ENCODE measurements at regions not wholly inside any gene's neighbourhood (a gene's known extent, or its start where the extent isn't known, plus 50 kb on each side); places are given as distances from the start of the nearest gene placed in this dataset.

DNA sequence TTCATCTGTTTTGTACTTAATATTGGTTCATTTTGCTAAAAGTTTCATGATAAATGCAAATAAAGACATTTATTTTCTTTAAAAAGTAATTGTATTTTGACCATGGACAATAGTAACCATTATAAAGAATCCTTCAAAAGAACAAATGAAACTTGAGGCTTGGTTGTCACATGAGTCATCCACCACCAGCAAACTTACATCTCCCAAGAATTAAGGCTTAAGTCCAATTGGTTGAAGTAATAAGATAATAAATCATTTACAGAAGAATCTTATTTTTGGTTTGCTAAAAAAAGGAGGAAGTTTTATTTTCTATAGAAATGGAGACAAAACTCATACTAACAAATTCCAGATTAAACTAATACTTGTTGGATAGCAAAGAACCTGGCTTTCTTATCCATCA lies 84.8 kb upstream of the KITLG start:
- Mint-ChIP-seq H3K4me1 (no peaks in the 10 kb centered on the region), H3K4me3 (no peak overlapping the region), H3K27me3 (no peaks in the 10 kb centered on the region), H3K36me3 (no peaks in the 10 kb centered on the region), H3K27ac (no peak overlapping the region), H3K9me3 (no peaks in the 10 kb centered on the region)
- DNase-seq: no peak

DNA sequence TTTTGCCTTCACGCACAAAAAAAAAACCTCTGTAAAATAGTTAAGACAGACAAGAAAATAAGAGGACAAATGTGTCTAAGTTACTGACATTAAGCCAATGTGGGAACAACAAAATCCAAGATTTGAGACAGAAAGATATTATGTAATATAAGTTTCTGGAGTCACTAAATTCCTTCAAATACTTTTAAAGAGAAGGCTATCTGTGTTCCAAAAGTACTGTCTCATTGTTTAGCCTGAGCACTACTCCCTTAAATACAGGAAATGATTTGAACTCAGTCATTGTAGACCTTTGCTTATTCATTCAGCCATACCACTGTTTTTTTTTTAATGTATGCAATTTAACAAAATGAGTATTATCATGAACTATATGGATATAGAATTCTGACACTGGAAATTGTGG lies 82.7 kb upstream of the KITLG start:
- Mint-ChIP-seq H3K27me3 (no peaks in the 10 kb centered on the region), H3K36me3 (no peaks in the 10 kb centered on the region), H3K9me3 (no peaks in the 10 kb centered on the region), H3K4me3 (no peak overlapping the region), H3K4me1 (no peaks in the 10 kb centered on the region), H3K27ac (no peak overlapping the region)
- no peak for DNase-seq

DNA sequence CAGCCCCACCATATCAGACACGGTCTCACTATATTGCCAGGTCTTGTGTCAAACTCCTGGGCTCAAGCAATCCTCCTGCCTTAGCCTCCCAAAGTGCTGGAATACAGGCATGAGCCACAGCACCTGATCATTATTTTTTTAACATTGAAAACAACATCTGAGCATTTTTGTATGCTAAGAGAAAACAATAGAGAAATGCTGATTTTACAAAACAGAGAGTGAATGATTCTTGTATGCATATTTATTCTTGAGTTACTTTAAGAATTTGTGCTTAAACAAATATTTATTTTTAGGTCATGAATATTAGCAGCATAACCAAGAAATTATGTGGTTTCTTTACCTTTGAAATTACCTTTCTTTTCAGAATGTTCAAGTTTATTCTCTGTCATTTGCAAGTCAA lies 81.8 kb upstream of the KITLG start:
- Mint-ChIP-seq H3K9me3 (no peaks in the 10 kb centered on the region), H3K27me3 (no peaks in the 10 kb centered on the region), H3K36me3 (no peaks in the 10 kb centered on the region), H3K27ac (no peak overlapping the region), H3K4me1 (no peaks in the 10 kb centered on the region), H3K4me3 (no peak overlapping the region)
- DNase-seq: no peak

DNA sequence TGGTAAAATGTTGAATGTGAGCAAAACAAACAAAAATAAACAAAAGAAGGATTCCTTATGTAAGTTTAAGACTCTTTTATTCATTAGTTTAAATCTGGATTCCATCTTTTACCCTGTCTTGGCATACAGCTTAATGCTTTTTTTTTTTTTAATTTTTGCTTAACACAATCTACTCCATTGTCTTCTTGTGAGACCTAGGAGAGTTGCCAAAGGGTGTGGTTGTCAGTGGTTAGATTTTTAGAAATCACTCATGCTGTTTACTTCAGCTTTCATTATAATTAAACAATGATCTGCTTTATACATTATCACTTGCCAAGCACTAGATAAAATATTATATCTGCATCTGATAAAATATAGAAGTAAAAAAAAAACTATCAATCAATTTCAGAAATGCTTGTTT lies 77.7 kb upstream of the KITLG start:
- no peak for DNase-seq
- Mint-ChIP-seq H3K27ac (no peak overlapping the region), H3K36me3 (no peaks in the 10 kb centered on the region), H3K4me3 (no peak overlapping the region), H3K4me1 (no peaks in the 10 kb centered on the region), H3K27me3 (no peaks in the 10 kb centered on the region), H3K9me3 (no peaks in the 10 kb centered on the region)

DNA sequence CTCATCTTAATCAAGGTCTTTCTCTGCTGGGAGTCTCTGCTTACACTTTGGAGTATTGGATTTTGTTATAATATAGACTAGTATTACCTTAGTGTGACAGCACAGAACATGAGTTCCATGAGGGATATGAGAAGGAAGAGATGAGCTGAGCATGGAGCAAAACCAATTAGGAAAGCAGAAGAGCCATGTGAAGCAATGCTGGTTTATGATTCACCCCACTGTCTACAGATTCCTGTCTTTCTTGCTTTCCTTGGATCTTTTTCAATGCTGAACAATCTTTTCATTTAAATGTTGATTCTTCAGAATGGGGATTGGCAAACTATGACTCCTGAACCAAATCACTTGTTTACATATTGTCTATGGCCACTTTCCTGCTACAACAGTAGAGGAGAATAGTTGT lies 70.4 kb upstream of the KITLG start:
- Mint-ChIP-seq H3K36me3 (no peaks in the 10 kb centered on the region), H3K9me3 (no peaks in the 10 kb centered on the region), H3K27me3 (no peaks in the 10 kb centered on the region), H3K27ac (no peak overlapping the region), H3K4me3 (no peak overlapping the region), H3K4me1 (no peaks in the 10 kb centered on the region)
- DNase-seq: no peak

DNA sequence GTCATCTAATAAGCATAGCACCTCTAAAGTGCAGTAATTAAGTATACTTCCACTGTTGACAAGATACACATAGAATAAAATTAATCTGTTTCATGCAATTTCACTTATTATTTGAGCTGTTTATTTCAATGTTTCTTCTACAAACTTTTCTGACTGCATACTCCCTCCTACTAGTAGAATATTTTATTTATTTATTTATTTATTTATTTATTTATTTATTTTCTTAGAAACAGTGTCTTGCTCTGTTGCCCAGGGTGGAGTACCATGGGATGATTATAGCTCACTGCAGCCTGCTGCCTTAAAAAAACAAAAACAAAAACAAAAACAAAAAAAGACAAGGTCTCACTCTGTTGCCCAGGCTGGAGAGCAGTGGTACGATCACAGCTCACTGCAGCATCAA lies 68.4 kb upstream of the KITLG start:
- Mint-ChIP-seq H3K4me1 (no peaks in the 10 kb centered on the region), H3K27ac (no peak overlapping the region)

DNA sequence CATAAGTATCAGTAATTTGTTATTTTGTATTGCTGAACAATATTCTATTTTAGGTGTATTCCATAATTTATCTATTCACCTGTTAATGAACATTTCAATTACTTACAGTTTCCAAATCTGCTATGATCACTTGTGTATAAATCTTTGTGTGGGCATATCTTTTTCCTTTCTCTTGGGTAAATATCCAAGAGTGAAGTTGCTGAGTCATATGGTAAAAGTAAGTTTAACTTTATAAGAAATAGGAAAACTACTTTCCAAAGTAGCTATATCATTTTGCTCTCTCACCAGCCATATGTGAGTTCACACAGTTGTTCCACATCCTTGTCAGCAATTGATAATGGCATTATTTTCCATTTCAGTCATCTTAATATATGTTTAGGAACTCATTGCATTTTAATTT lies 66.6 kb upstream of the KITLG start:
- Mint-ChIP-seq H3K4me1 (no peaks in the 10 kb centered on the region), H3K36me3 (no peaks in the 10 kb centered on the region), H3K4me3 (no peak overlapping the region), H3K27me3 (no peaks in the 10 kb centered on the region), H3K27ac (no peak overlapping the region), H3K9me3 (no peaks in the 10 kb centered on the region)
- DNase-seq: no peak

More for the DNA sequence above, 68.4 kb upstream of the KITLG start:
- no peak for DNase-seq
- no peak overlapping the region for H3K4me3 Mint-ChIP-seq
- no peaks in the 10 kb centered on the region for H3K27me3 Mint-ChIP-seq
- no peaks in the 10 kb centered on the region for H3K36me3 Mint-ChIP-seq
- H3K9me3 Mint-ChIP-seq: no peaks in the 10 kb centered on the region

DNA sequence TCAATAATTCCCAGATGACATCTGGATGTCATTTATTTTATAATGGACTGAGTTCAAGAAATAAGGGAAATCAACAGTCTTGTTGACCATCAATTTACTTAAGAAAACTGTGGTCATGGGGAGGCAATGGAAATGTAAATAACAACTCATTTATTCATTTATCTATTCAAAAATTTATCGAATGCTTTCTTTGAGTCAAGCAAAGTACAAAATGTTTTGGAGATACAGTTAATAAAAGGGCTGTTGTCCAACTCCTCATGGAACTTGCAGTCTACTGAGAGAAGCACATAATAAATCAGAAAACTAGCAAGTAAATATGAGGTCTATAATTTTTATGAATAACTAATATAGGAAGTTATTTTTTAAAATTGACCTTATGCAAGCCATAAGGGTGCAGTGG lies 65.5 kb upstream of the KITLG start:
- no peaks in the 10 kb centered on the region for H3K9me3 Mint-ChIP-seq
- no peak overlapping the region for H3K27ac Mint-ChIP-seq
- no peaks in the 10 kb centered on the region for H3K4me1 Mint-ChIP-seq
- H3K36me3 Mint-ChIP-seq: no peaks in the 10 kb centered on the region
- DNase-seq: no peak
- H3K4me3 Mint-ChIP-seq: no peak overlapping the region
- no peaks in the 10 kb centered on the region for H3K27me3 Mint-ChIP-seq

DNA sequence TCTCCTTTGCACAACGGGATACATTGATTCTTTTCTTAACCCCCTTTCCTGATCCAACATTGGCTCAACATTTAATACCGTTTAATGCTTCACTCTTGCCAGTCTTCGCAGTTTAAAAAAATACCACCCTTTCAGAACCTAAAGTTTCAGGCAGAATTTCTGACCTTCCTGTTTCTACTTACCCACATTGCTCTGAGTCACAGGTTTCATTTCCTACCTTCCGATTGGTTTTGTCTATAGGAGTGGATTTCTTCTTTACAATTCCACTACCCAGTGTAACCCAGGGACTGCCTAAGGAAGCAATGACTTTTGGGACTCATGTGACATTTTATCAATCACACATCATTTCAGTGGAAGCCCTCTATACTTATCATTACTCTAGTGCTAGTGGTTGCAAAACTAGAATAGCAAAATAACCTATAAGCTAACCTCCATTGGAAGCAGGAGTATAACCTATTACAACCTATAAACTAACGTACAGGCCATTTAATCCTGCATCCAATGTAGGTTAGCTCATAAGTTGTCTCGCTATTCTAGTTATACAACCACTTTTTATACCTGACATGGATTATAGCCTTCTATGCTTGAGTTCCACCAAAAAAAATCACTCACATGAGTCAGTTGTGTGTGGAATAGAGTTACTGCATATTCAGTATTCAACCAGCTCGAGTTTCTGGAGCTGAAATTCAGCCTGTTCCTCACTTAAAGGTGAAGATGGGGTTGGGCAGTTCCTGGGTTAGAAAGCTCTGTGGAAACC lies 64.9 kb upstream of the KITLG start:
- no peaks in the 10 kb centered on the region for H3K27me3 Mint-ChIP-seq
- no peak overlapping the region for H3K4me3 Mint-ChIP-seq
- no peaks in the 10 kb centered on the region for H3K4me1 Mint-ChIP-seq
- H3K36me3 Mint-ChIP-seq: no peaks in the 10 kb centered on the region
- DNase-seq: no peak
- H3K9me3 Mint-ChIP-seq: no peaks in the 10 kb centered on the region
- H3K27ac Mint-ChIP-seq: no peak overlapping the region

DNA sequence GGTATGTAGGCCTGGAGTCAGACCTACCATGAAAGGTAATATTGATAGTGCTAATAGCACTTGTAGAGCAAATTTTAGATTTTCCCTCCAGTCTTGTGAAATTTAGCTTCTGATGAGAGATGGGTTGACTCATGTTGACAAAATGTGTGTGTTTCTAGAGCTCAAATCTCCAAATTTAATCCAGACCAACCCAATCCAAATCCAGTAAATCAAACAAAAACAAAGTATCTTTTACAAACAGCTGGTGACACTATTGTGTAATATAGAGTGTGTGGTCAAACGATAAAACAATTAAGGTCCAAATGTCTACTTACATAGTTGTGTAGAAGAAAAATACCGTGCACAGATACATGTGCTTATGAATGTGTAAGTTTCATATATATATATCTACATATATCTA lies 63.4 kb upstream of the KITLG start:
- no peak for DNase-seq
- no peaks in the 10 kb centered on the region for H3K27me3 Mint-ChIP-seq
- H3K36me3 Mint-ChIP-seq: no peaks in the 10 kb centered on the region
- H3K9me3 Mint-ChIP-seq: no peaks in the 10 kb centered on the region
- H3K27ac Mint-ChIP-seq: no peak overlapping the region
- no peaks in the 10 kb centered on the region for H3K4me1 Mint-ChIP-seq
- H3K4me3 Mint-ChIP-seq: no peak overlapping the region

DNA sequence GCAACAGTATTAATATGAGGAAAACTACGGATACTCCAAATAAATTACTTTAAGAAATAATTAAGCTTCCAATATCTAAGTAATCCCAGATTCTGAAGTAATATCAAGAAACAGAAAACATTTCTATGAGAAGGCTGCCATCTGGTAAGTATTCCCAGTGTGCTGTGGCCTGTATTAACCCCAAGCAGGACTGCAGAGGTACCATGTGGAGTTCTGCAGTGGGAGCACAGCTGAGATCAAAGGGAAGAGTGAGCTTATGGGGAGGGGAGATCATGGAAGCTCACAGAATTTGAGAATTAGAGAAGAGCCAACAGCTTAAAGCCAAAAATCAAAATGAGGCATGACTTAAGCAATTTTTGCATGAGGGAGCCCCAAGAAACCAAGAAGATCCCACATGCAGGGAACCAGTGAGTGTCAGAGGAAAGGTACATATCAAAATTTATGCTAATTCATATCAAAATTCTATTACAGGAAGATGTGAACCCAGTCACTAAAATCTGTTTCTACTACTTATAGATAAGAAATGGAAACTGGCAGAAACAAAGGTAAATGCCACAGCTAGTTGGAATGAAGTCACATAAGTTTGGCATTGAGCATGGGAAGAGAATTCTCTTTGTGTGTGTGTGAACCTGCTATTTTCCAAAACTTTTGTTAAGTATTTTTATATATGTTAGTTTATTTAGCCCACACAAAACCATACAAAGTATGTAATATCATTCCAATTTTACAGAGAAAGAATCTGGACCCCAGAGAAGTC lies 62.6 kb upstream of the KITLG start:
- no peaks in the 10 kb centered on the region for H3K36me3 Mint-ChIP-seq
- no peaks in the 10 kb centered on the region for H3K4me1 Mint-ChIP-seq
- no peaks in the 10 kb centered on the region for H3K27me3 Mint-ChIP-seq
- DNase-seq: no peak
- H3K27ac Mint-ChIP-seq: no peak overlapping the region
- H3K4me3 Mint-ChIP-seq: no peak overlapping the region
- H3K9me3 Mint-ChIP-seq: no peaks in the 10 kb centered on the region

DNA sequence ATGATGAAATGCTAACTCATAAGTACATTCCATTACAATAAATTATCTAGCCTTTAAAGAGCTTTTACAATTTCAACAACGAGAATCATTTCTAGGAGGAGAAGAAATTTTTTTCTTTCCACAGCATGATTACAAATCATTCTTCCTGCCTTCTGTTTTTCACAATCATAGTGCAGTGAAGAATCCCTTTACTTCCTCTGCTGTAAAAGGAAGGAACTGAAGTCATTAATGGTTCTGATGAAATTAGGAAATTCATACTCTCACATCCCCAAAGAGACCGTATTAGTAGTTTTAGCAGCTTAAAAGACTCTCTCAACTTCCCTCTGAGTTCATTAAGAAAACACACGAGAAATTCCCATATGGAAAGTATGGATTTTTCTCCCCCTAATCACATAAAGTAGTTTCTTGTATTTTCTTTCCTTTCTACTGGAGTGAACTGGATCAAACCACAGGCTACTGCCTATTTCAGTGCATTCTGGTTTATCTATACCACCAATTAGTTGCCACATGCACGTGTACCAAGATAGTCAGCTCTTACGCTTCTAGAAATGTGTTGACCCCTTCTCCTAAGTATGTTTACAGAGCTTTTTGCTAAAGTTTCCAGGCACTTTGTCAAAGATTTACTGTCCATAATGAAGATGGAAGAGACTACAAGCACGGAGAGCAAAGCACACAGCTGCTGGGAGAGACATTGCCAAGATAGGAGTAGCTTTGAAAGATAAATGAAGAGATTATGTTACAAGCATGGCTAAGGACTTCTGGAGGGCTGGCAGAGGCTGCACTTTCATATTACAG lies 58.9 kb upstream of the KITLG start:
- H3K27ac Mint-ChIP-seq: no peak overlapping the region
- H3K36me3 Mint-ChIP-seq: no peaks in the 10 kb centered on the region
- H3K4me3 Mint-ChIP-seq: no peak overlapping the region
- DNase-seq: no peak
- no peaks in the 10 kb centered on the region for H3K4me1 Mint-ChIP-seq
- no peaks in the 10 kb centered on the region for H3K27me3 Mint-ChIP-seq
- no peaks in the 10 kb centered on the region for H3K9me3 Mint-ChIP-seq

DNA sequence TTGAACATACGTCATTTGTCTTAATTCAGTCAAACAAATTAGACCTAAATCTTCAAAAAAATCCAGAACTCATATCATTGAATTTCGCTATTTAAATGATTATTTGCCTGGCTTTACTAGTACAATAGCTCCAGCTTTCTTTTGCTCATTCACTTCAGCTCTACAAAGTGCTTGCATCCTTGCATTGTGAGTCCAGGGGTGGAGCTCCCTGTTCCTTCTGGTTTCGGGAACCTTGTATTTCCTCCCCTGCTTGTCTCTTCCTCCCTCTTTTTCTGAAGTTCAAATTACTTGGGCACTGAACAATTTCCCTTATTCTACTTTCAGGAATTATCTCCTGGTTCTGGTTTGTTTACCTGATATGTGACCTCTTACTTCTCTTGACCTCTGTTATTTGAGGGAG lies 58.1 kb upstream of the KITLG start:
- no peak overlapping the region for H3K27ac Mint-ChIP-seq
- H3K9me3 Mint-ChIP-seq: no peaks in the 10 kb centered on the region
- H3K4me3 Mint-ChIP-seq: no peak overlapping the region
- H3K27me3 Mint-ChIP-seq: no peaks in the 10 kb centered on the region
- H3K4me1 Mint-ChIP-seq: no peaks in the 10 kb centered on the region
- DNase-seq: no peak
- no peaks in the 10 kb centered on the region for H3K36me3 Mint-ChIP-seq

DNA sequence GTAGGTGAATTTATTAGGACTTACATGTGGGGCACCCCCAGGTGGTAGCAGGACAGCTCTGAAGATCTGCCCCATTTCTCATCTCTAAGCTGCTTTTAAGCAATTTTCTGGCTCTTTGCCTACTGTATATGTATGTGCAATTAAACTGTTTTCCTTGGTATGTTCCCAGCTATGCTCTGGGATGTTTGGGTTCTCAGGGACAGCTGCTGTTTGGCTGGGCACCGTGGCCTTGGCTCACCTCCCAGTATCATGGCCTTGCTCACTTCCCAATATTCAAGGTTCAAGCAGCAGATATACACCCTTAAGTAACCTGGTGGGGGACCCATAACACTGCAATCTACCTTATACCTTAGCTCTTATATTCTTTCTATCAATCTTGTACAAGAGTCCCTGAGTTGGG lies 53.7 kb upstream of the KITLG start:
- H3K4me3 Mint-ChIP-seq: no peak overlapping the region
- no peak overlapping the region for H3K27ac Mint-ChIP-seq
- H3K27me3 Mint-ChIP-seq: no peaks in the 10 kb centered on the region
- no peaks in the 10 kb centered on the region for H3K36me3 Mint-ChIP-seq
- no peaks in the 10 kb centered on the region for H3K9me3 Mint-ChIP-seq
- DNase-seq: no peak
- H3K4me1 Mint-ChIP-seq: no peaks in the 10 kb centered on the region

DNA sequence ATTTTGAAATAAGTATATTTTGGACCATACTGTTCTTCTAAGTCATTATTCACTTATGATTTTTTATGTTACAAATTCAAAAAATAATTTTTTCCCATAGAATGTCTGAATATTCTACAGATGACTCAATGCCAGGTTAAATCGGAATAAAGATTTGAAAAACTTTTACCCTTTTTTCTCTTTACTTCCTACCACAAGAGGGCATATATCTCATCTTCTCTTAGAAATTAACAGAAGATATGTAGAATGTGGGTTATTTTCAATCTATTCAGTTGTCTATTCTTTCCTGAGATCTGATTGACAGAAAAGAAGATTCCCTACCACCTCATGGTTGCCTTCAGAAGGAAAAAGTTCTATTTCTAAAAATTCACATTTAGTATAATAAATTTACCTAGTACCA lies 53.0 kb upstream of the KITLG start:
- Mint-ChIP-seq H3K27me3 (no peaks in the 10 kb centered on the region), H3K27ac (no peak overlapping the region), H3K4me1 (no peaks in the 10 kb centered on the region), H3K4me3 (no peak overlapping the region), H3K36me3 (no peaks in the 10 kb centered on the region), H3K9me3 (no peaks in the 10 kb centered on the region)
- DNase-seq: no peak
